HG03066 (cell line): ENCODE measurements at regions not wholly inside any gene's neighbourhood (a gene's known extent, or its start where the extent isn't known, plus 50 kb on each side); places are given as distances from the start of the nearest gene placed in this dataset.

Experiments
- ATAC-seq: cut with Tn5 transposase; IDR thresholded peaks from one replicate; pipeline ENCODE4 v1.9.1; 2021; ENCODE audit warnings: low read depth; ENCODE audit not compliant: unreplicated experiment

GRCh38 chr12:115341442-115341841, 657.5 kb upstream of the TBX3 start:
- ATAC-seq: no peak

GRCh38 chr12:115338566-115339294, 654.8 kb upstream of the TBX3 start:
- ATAC-seq: no peak

GRCh38 chr12:115337693-115338543, 653.9 kb upstream of the TBX3 start:
- no peak for ATAC-seq

GRCh38 chr12:115336506-115336905, 652.5 kb upstream of the TBX3 start:
- no peak for ATAC-seq

GRCh38 chr12:115335594-115335993, 651.6 kb upstream of the TBX3 start:
- ATAC-seq: no peak

GRCh38 chr12:115335048-115335447, 651.1 kb upstream of the TBX3 start:
- ATAC-seq: no peak

GRCh38 chr12:115332945-115333344, 649.0 kb upstream of the TBX3 start:
- no peak for ATAC-seq

GRCh38 chr12:115325858-115326257, 641.9 kb upstream of the TBX3 start:
- ATAC-seq: no peak

- ATAC-seq: no peak
Measured at GRCh38 chr12:115324949-115325593, 641.1 kb upstream of the TBX3 start.

- no peak for ATAC-seq
Measured at GRCh38 chr12:115323223-115323905, 639.4 kb upstream of the TBX3 start.

- no peak for ATAC-seq
Measured at GRCh38 chr12:115322275-115322674, 638.3 kb upstream of the TBX3 start.

GRCh38 chr12:115320967-115321366, 637.0 kb upstream of the TBX3 start:
- ATAC-seq: no peak

GRCh38 chr12:115320451-115320850, 636.5 kb upstream of the TBX3 start:
- no peak for ATAC-seq

- no peak for ATAC-seq
Measured at GRCh38 chr12:115319446-115320040, 635.6 kb upstream of the TBX3 start.

GRCh38 chr12:115313929-115314328, 630.0 kb upstream of the TBX3 start:
- ATAC-seq: no peak

GRCh38 chr12:115312901-115313300, 628.9 kb upstream of the TBX3 start:
- ATAC-seq: no peak

GRCh38 chr12:115311875-115312274, 627.9 kb upstream of the TBX3 start:
- ATAC-seq: no peak

GRCh38 chr12:115308918-115309317, 624.9 kb upstream of the TBX3 start:
- no peak for ATAC-seq

GRCh38 chr12:115306380-115306779, 622.4 kb upstream of the TBX3 start:
- ATAC-seq: no peak

- ATAC-seq: no peak
Measured at GRCh38 chr12:115305867-115306266, 621.9 kb upstream of the TBX3 start.
